ENCODE measurements at regions not wholly inside any gene's neighbourhood (a gene's known extent, or its start where the extent isn't known, plus 50 kb on each side); places are given as distances from the start of the nearest gene placed in this dataset.

- intact Hi-C loops (cut with micrococcal nuclease; ENCODE audit: unreplicated experiment), result no loop called here
- Mint-ChIP-seq H3K36me3 (ENCODE audit: insufficient read depth, unreplicated experiment) (no peaks in the 10 kb centered on the region), H3K4me3 (ENCODE audit: low read depth, unreplicated experiment) (no peak overlapping the region), H3K27ac (ENCODE audit: unreplicated experiment) (no peak overlapping the region), H3K9me3 (ENCODE audit: low read depth, unreplicated experiment) (peaks cover 8% of the 10 kb centered on the region), H3K4me1 (ENCODE audit: low read depth, unreplicated experiment) (no peaks in the 10 kb centered on the region), H3K27me3 (ENCODE audit: unreplicated experiment) (no peaks in the 10 kb centered on the region)
- CTCF ChIA-PET, result no interaction called here
- DNase-seq, result no peak
- TF ChIP-seq CTCF (IDR thresholded peaks at IDR 0.05; ENCODE audit: unreplicated experiment), result no peak
- no TSS peak for BruUV-seq (replicated peaks)
Measured at GRCh38 chr6:9553002-9553401, 861.9 kb downstream of the TFAP2A start.

- Mint-ChIP-seq H3K27ac (ENCODE audit: unreplicated experiment) (no peak overlapping the region), H3K4me1 (ENCODE audit: low read depth, unreplicated experiment) (peaks cover 27% of the 10 kb centered on the region), H3K4me3 (ENCODE audit: low read depth, unreplicated experiment) (no peak overlapping the region), H3K27me3 (ENCODE audit: unreplicated experiment) (no peaks in the 10 kb centered on the region), H3K36me3 (ENCODE audit: insufficient read depth, unreplicated experiment) (no peaks in the 10 kb centered on the region), H3K9me3 (ENCODE audit: low read depth, unreplicated experiment) (no peaks in the 10 kb centered on the region)
- TF ChIP-seq CTCF (IDR thresholded peaks at IDR 0.05; ENCODE audit: unreplicated experiment), result no peak
- CTCF ChIA-PET, result no interaction called here
- no peak for DNase-seq
- intact Hi-C loops (cut with micrococcal nuclease; ENCODE audit: unreplicated experiment), result no loop called here
- no TSS peak for BruUV-seq (replicated peaks)
Measured at GRCh38 chr6:9543649-9544048, 871.2 kb downstream of the TFAP2A start.

- H3K36me3 Mint-ChIP-seq (ENCODE audit: insufficient read depth, unreplicated experiment), result no peaks in the 10 kb centered on the region
- no peaks in the 10 kb centered on the region for H3K9me3 Mint-ChIP-seq (ENCODE audit: low read depth, unreplicated experiment)
- H3K4me1 Mint-ChIP-seq (ENCODE audit: low read depth, unreplicated experiment), result peaks cover 23% of the 10 kb centered on the region
- intact Hi-C loops (cut with micrococcal nuclease; ENCODE audit: unreplicated experiment), result no loop called here
- no peak overlapping the region for H3K4me3 Mint-ChIP-seq (ENCODE audit: low read depth, unreplicated experiment)
- H3K27ac Mint-ChIP-seq (ENCODE audit: unreplicated experiment), result no peak overlapping the region
- no peaks in the 10 kb centered on the region for H3K27me3 Mint-ChIP-seq (ENCODE audit: unreplicated experiment)
- TF ChIP-seq CTCF (IDR thresholded peaks at IDR 0.05; ENCODE audit: unreplicated experiment), result peak; percentile 34
- no peak for DNase-seq
- no TSS peak for BruUV-seq (replicated peaks)
- CTCF ChIA-PET, result no interaction called here
Measured at GRCh38 chr6:9540534-9541126, 874.2 kb downstream of the TFAP2A start.

GRCh38 chr6:9540126-9540525, 874.7 kb downstream of the TFAP2A start:
- H3K27me3 Mint-ChIP-seq (ENCODE audit: unreplicated experiment), result no peaks in the 10 kb centered on the region
- no peak for TF ChIP-seq CTCF (IDR thresholded peaks at IDR 0.05; ENCODE audit: unreplicated experiment)
- DNase-seq, result no peak
- no peak overlapping the region for H3K27ac Mint-ChIP-seq (ENCODE audit: unreplicated experiment)
- CTCF ChIA-PET, result no interaction called here
- H3K9me3 Mint-ChIP-seq (ENCODE audit: low read depth, unreplicated experiment), result no peaks in the 10 kb centered on the region
- BruUV-seq (replicated peaks), result no TSS peak
- no peak overlapping the region for H3K4me3 Mint-ChIP-seq (ENCODE audit: low read depth, unreplicated experiment)
- peaks cover 20% of the 10 kb centered on the region for H3K4me1 Mint-ChIP-seq (ENCODE audit: low read depth, unreplicated experiment)
- no peaks in the 10 kb centered on the region for H3K36me3 Mint-ChIP-seq (ENCODE audit: insufficient read depth, unreplicated experiment)
- intact Hi-C loops (cut with micrococcal nuclease; ENCODE audit: unreplicated experiment), result no loop called here
